ENCODE measurements at regions not wholly inside any gene's neighbourhood (a gene's known extent, or its start where the extent isn't known, plus 50 kb on each side); places are given as distances from the start of the nearest gene placed in this dataset.

- H3K27ac ChIP-seq (ENCODE audit: low read depth, low read length): no peak overlapping the region
- no peak overlapping the region for H3K9ac ChIP-seq (ENCODE audit: low read length)
- H3K4me1 ChIP-seq (ENCODE audit: control insufficient read depth, insufficient read depth, low read length): peaks cover 13% of the 10 kb centered on the region
- no peak overlapping the region for H3K4me3 ChIP-seq (ENCODE audit: low read depth, low read length)
- no peaks in the 10 kb centered on the region for H3K27me3 ChIP-seq (ENCODE audit: control insufficient read depth, insufficient read depth, low read length)
- H3K36me3 ChIP-seq (ENCODE audit: control insufficient read depth, insufficient read depth, low read length): no peaks in the 10 kb centered on the region
- no peaks in the 10 kb centered on the region; the same call in 1 of the 2 replicates for H3K9me3 ChIP-seq (ENCODE audit: control insufficient read depth, insufficient read depth, low read depth, low read length)
Measured at GRCh38 chr9:108016446-108016845, 526.9 kb upstream of the KLF4 start.

GRCh38 chr9:108015690-108016089 is 526.1 kb upstream of the KLF4 start:
- Histone ChIP-seq H3K27ac (ENCODE audit: low read depth, low read length) (no peak overlapping the region), H3K9me3 (ENCODE audit: control insufficient read depth, insufficient read depth, low read depth, low read length) (no peaks in the 10 kb centered on the region), H3K27me3 (ENCODE audit: control insufficient read depth, insufficient read depth, low read length) (no peaks in the 10 kb centered on the region), H3K36me3 (ENCODE audit: control insufficient read depth, insufficient read depth, low read length) (no peaks in the 10 kb centered on the region), H3K4me1 (ENCODE audit: control insufficient read depth, insufficient read depth, low read length) (peaks cover 9% of the 10 kb centered on the region), H3K4me3 (ENCODE audit: low read depth, low read length) (no peak overlapping the region), H3K9ac (ENCODE audit: low read length) (no peak overlapping the region)

GRCh38 chr9:108014353-108014752 is 524.8 kb upstream of the KLF4 start:
- peaks cover 9% of the 10 kb centered on the region for H3K4me1 ChIP-seq (ENCODE audit: control insufficient read depth, insufficient read depth, low read length)
- H3K9ac ChIP-seq (ENCODE audit: low read length): no peak overlapping the region
- H3K9me3 ChIP-seq (ENCODE audit: control insufficient read depth, insufficient read depth, low read depth, low read length): no peaks in the 10 kb centered on the region
- H3K4me3 ChIP-seq (ENCODE audit: low read depth, low read length): no peak overlapping the region
- H3K36me3 ChIP-seq (ENCODE audit: control insufficient read depth, insufficient read depth, low read length): no peaks in the 10 kb centered on the region
- H3K27ac ChIP-seq (ENCODE audit: low read depth, low read length): no peak overlapping the region
- no peaks in the 10 kb centered on the region for H3K27me3 ChIP-seq (ENCODE audit: control insufficient read depth, insufficient read depth, low read length)

GRCh38 chr9:108012886-108013665 is 523.5 kb upstream of the KLF4 start:
- Histone ChIP-seq H3K36me3 (ENCODE audit: control insufficient read depth, insufficient read depth, low read length) (no peaks in the 10 kb centered on the region), H3K4me1 (ENCODE audit: control insufficient read depth, insufficient read depth, low read length) (peaks cover 9% of the 10 kb centered on the region), H3K27me3 (ENCODE audit: control insufficient read depth, insufficient read depth, low read length) (no peaks in the 10 kb centered on the region), H3K27ac (ENCODE audit: low read depth, low read length) (no peak overlapping the region), H3K9ac (ENCODE audit: low read length) (no peak overlapping the region), H3K4me3 (ENCODE audit: low read depth, low read length) (no peak overlapping the region), H3K9me3 (ENCODE audit: control insufficient read depth, insufficient read depth, low read depth, low read length) (no peaks in the 10 kb centered on the region)

- Histone ChIP-seq H3K4me1 (ENCODE audit: control insufficient read depth, insufficient read depth, low read length) (peaks cover 3% of the 10 kb centered on the region; the same call in 1 of the 2 replicates), H3K4me3 (ENCODE audit: low read depth, low read length) (no peak overlapping the region), H3K27ac (ENCODE audit: low read depth, low read length) (no peak overlapping the region), H3K27me3 (ENCODE audit: control insufficient read depth, insufficient read depth, low read length) (no peaks in the 10 kb centered on the region), H3K9me3 (ENCODE audit: control insufficient read depth, insufficient read depth, low read depth, low read length) (no peaks in the 10 kb centered on the region), H3K9ac (ENCODE audit: low read length) (no peak overlapping the region), H3K36me3 (ENCODE audit: control insufficient read depth, insufficient read depth, low read length) (no peaks in the 10 kb centered on the region)
Measured at GRCh38 chr9:108012405-108012804, 522.8 kb upstream of the KLF4 start.

GRCh38 chr9:108003526-108003925 is 514.0 kb upstream of the KLF4 start:
- Histone ChIP-seq H3K4me3 (ENCODE audit: low read depth, low read length) (no peak overlapping the region), H3K4me1 (ENCODE audit: control insufficient read depth, insufficient read depth, low read length) (peaks cover 9% of the 10 kb centered on the region), H3K27ac (ENCODE audit: low read depth, low read length) (no peak overlapping the region), H3K27me3 (ENCODE audit: control insufficient read depth, insufficient read depth, low read length) (no peaks in the 10 kb centered on the region), H3K36me3 (ENCODE audit: control insufficient read depth, insufficient read depth, low read length) (no peaks in the 10 kb centered on the region), H3K9ac (ENCODE audit: low read length) (no peak overlapping the region), H3K9me3 (ENCODE audit: control insufficient read depth, insufficient read depth, low read depth, low read length) (no peaks in the 10 kb centered on the region)

GRCh38 chr9:108002371-108002956 is 512.9 kb upstream of the KLF4 start:
- no peak overlapping the region for H3K27ac ChIP-seq (ENCODE audit: low read depth, low read length)
- H3K27me3 ChIP-seq (ENCODE audit: control insufficient read depth, insufficient read depth, low read length): no peaks in the 10 kb centered on the region
- peaks cover 9% of the 10 kb centered on the region for H3K4me1 ChIP-seq (ENCODE audit: control insufficient read depth, insufficient read depth, low read length)
- no peaks in the 10 kb centered on the region for H3K36me3 ChIP-seq (ENCODE audit: control insufficient read depth, insufficient read depth, low read length)
- H3K4me3 ChIP-seq (ENCODE audit: low read depth, low read length): no peak overlapping the region
- no peak overlapping the region for H3K9ac ChIP-seq (ENCODE audit: low read length)
- H3K9me3 ChIP-seq (ENCODE audit: control insufficient read depth, insufficient read depth, low read depth, low read length): no peaks in the 10 kb centered on the region

- H3K9ac ChIP-seq (ENCODE audit: low read length): no peak overlapping the region
- H3K4me1 ChIP-seq (ENCODE audit: control insufficient read depth, insufficient read depth, low read length): peaks cover 9% of the 10 kb centered on the region
- no peaks in the 10 kb centered on the region for H3K27me3 ChIP-seq (ENCODE audit: control insufficient read depth, insufficient read depth, low read length)
- H3K27ac ChIP-seq (ENCODE audit: low read depth, low read length): no peak overlapping the region
- no peaks in the 10 kb centered on the region for H3K9me3 ChIP-seq (ENCODE audit: control insufficient read depth, insufficient read depth, low read depth, low read length)
- H3K4me3 ChIP-seq (ENCODE audit: low read depth, low read length): no peak overlapping the region
- H3K36me3 ChIP-seq (ENCODE audit: control insufficient read depth, insufficient read depth, low read length): no peaks in the 10 kb centered on the region
Measured at GRCh38 chr9:108001237-108001636, 511.7 kb upstream of the KLF4 start.

- Histone ChIP-seq H3K27ac (ENCODE audit: low read depth, low read length) (no peak overlapping the region), H3K27me3 (ENCODE audit: control insufficient read depth, insufficient read depth, low read length) (no peaks in the 10 kb centered on the region), H3K36me3 (ENCODE audit: control insufficient read depth, insufficient read depth, low read length) (no peaks in the 10 kb centered on the region), H3K4me1 (ENCODE audit: control insufficient read depth, insufficient read depth, low read length) (peaks cover 9% of the 10 kb centered on the region), H3K9me3 (ENCODE audit: control insufficient read depth, insufficient read depth, low read depth, low read length) (no peaks in the 10 kb centered on the region), H3K9ac (ENCODE audit: low read length) (no peak overlapping the region), H3K4me3 (ENCODE audit: low read depth, low read length) (no peak overlapping the region)
Measured at GRCh38 chr9:107999890-108000289, 510.3 kb upstream of the KLF4 start.

- Histone ChIP-seq H3K9ac (ENCODE audit: low read length) (no peak overlapping the region), H3K9me3 (ENCODE audit: control insufficient read depth, insufficient read depth, low read depth, low read length) (no peaks in the 10 kb centered on the region), H3K4me1 (ENCODE audit: control insufficient read depth, insufficient read depth, low read length) (peaks cover 9% of the 10 kb centered on the region), H3K27me3 (ENCODE audit: control insufficient read depth, insufficient read depth, low read length) (no peaks in the 10 kb centered on the region), H3K27ac (ENCODE audit: low read depth, low read length) (no peak overlapping the region), H3K36me3 (ENCODE audit: control insufficient read depth, insufficient read depth, low read length) (no peaks in the 10 kb centered on the region), H3K4me3 (ENCODE audit: low read depth, low read length) (no peak overlapping the region)
Measured at GRCh38 chr9:107999011-107999410, 509.4 kb upstream of the KLF4 start.

GRCh38 chr9:107994648-107995047 is 505.1 kb upstream of the KLF4 start:
- Histone ChIP-seq H3K36me3 (ENCODE audit: control insufficient read depth, insufficient read depth, low read length) (no peaks in the 10 kb centered on the region), H3K27me3 (ENCODE audit: control insufficient read depth, insufficient read depth, low read length) (no peaks in the 10 kb centered on the region), H3K4me3 (ENCODE audit: low read depth, low read length) (no peak overlapping the region), H3K9me3 (ENCODE audit: control insufficient read depth, insufficient read depth, low read depth, low read length) (no peaks in the 10 kb centered on the region), H3K27ac (ENCODE audit: low read depth, low read length) (no peak overlapping the region), H3K4me1 (ENCODE audit: control insufficient read depth, insufficient read depth, low read length) (peaks cover 9% of the 10 kb centered on the region), H3K9ac (ENCODE audit: low read length) (no peak overlapping the region)

All from HUES6 (cell line).